ENCODE measurements at regions not wholly inside any gene's neighbourhood (a gene's known extent, or its start where the extent isn't known, plus 50 kb on each side); places are given as distances from the start of the nearest gene placed in this dataset.

GRCh38 chrX:110847334-110847733 is 51.7 kb upstream of the CHRDL1 start:
- H3K4me1 ChIP-seq: no peaks in the 10 kb centered on the region
- no peaks in the 10 kb centered on the region for H3K36me3 ChIP-seq
- no peaks in the 10 kb centered on the region for H3K27me3 ChIP-seq
- WGBS: 4% methylated on average over 5 of the region's 5 CpGs
- no peak overlapping the region for H3K27ac ChIP-seq
- H3K9me3 ChIP-seq: no peaks in the 10 kb centered on the region
- no peak for DNase-seq (ENCODE audit: low spot score in 2 of 2)
- TF ChIP-seq POLR2AphosphoS5 (IDR thresholded peaks at IDR 0.05) (no peak), EP300 (IDR thresholded peaks at IDR 0.05) (no peak), CTCF (IDR thresholded peaks at IDR 0.05) (peak in 1 of 2 donors; percentile 19)
- H3K4me3 ChIP-seq: no peak overlapping the region

GRCh38 chrX:110846071-110846470 is 50.5 kb upstream of the CHRDL1 start:
- no peak for TF ChIP-seq EP300 (IDR thresholded peaks at IDR 0.05)
- TF ChIP-seq POLR2A (IDR thresholded peaks at IDR 0.05): no peak
- no peak for TF ChIP-seq POLR2AphosphoS5 (IDR thresholded peaks at IDR 0.05)
- TF ChIP-seq CTCF (IDR thresholded peaks at IDR 0.05): no peak
- Histone ChIP-seq H3K4me3 (no peak overlapping the region), H3K36me3 (no peaks in the 10 kb centered on the region), H3K4me1 (no peaks in the 10 kb centered on the region), H3K9me3 (no peaks in the 10 kb centered on the region), H3K27me3 (no peaks in the 10 kb centered on the region), H3K27ac (no peak overlapping the region)
- DNase-seq (ENCODE audit: low spot score in 2 of 2): no peak
- WGBS: 75% methylated on average over 1 of the region's 1 CpG
